ENCODE measurements at regions not wholly inside any gene's neighbourhood (a gene's known extent, or its start where the extent isn't known, plus 50 kb on each side); places are given as distances from the start of the nearest gene placed in this dataset.
A peak's percentile ranks its signal among the peaks of the same experiment; 100 is the strongest.
"Not testable (repeated sequence)": the region's sequence is repeated elsewhere in the genome, so short reads cannot be mapped to it uniquely, and the experiment has no call there.

DNA sequence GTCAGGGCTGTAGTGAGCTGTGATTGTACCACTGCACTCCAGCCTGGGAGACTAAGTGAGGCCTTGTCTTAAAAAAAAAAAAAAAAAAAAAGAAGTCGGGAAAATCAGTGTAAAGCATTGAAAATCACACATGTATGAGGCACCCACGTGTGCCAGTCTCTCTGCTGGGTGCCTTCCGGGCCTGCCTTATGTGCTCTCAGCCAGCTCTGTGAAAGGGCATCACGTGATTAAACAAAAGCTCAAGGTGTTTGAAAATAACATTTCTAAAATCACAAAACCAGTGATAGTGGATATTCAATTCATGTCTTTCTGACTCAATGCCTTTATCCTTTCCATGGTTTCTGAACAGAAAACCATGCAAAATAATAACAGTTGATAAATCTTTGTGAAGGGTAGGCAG lies 125.2 kb upstream of the PALS2 start (continued):
- TF ChIP-seq SMARCA5 (IDR thresholded peaks at IDR 0.05), result no peak
- no peak for TF ChIP-seq GATAD2B (conservative IDR thresholded peaks at IDR 0.05; ENCODE audit: low read depth)
- TF ChIP-seq SIN3A (IDR thresholded peaks at IDR 0.05; ENCODE audit: low read depth, low read length), result no peak
- TF ChIP-seq KAT2A (conservative IDR thresholded peaks at IDR 0.05; ENCODE audit: control insufficient read depth, low read depth, low read length), result no peak
- TF ChIP-seq CHD1 (IDR thresholded peaks at IDR 0.05; ENCODE audit: low read depth, low read length), result no peak

DNA sequence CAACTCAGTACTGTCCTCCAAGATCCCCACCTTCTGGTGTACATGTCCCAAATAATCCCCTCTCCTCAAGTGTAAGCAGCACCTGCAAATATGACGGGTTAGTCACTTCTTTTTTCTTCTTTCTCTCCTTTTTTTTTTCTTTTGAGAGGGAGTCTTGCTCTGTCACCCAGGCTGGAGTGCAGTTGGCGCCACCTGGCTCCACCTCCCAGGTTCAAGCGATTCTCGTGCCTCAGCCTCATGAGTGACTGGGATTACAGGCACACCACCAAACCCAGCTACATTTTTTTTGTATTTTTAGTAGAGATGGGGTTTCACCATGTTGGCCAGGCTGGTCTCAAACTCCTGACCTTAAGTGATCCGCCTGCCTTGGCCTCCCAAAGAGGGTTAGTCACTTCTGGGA lies 123.8 kb upstream of the PALS2 start:
- ATAC-seq; H3K36me3 ChIP-seq (ENCODE audit: control insufficient read depth in 2 of 2, insufficient read depth in 2 of 2, low read length in 1 of 2); H4K20me1 ChIP-seq (ENCODE audit: control insufficient read depth, insufficient read depth); H2AFZ ChIP-seq (ENCODE audit: control insufficient read depth, low read depth, low read length); POLR2A ChIA-PET; H3K79me2 ChIP-seq (ENCODE audit: control insufficient read depth, insufficient read depth, low read length); BruUV-seq (replicated peaks); H3K27me3 ChIP-seq (replicated peaks in 1 of 2; ENCODE audit: control insufficient read depth in 2 of 2, insufficient read depth in 2 of 2, low read length in 1 of 2); in situ Hi-C loops (cut with MboI); H3K9ac ChIP-seq (ENCODE audit: control insufficient read depth, insufficient read depth, low read length); H3K4me2 ChIP-seq (ENCODE audit: control insufficient read depth, insufficient read depth); H3K4me3 ChIP-seq; SMC1A ChIA-PET (ENCODE audit: uncharacterized antibody, unreplicated experiment); H3K27ac ChIP-seq (ENCODE audit: control insufficient read depth, insufficient read depth); intact Hi-C loops (cut with micrococcal nuclease; ENCODE audit: unreplicated experiment); RAD21 ChIA-PET (ENCODE audit: unreplicated experiment); FAIRE-seq; H3K9me3 ChIP-seq (replicated peaks; ENCODE audit: control insufficient read depth, insufficient read depth, low read length); H3K4me1 ChIP-seq (ENCODE audit: control insufficient read depth, insufficient read depth, low read length); DNase-seq (ENCODE audit: low read depth, low spot score): not testable (repeated sequence)
- CTCF ChIA-PET, result interaction anchor here (0.6 kb wide), 1 partner anchor 351 kb away, joined by 3 read pairs; no protein-coding TSS in a partner anchor
- WGBS (ENCODE audit: insufficient coverage, insufficient replicate concordance, low lambda C conversion rate, missing lambda C conversion rate), result 44% methylated on average over 5 of the region's 5 CpGs

DNA sequence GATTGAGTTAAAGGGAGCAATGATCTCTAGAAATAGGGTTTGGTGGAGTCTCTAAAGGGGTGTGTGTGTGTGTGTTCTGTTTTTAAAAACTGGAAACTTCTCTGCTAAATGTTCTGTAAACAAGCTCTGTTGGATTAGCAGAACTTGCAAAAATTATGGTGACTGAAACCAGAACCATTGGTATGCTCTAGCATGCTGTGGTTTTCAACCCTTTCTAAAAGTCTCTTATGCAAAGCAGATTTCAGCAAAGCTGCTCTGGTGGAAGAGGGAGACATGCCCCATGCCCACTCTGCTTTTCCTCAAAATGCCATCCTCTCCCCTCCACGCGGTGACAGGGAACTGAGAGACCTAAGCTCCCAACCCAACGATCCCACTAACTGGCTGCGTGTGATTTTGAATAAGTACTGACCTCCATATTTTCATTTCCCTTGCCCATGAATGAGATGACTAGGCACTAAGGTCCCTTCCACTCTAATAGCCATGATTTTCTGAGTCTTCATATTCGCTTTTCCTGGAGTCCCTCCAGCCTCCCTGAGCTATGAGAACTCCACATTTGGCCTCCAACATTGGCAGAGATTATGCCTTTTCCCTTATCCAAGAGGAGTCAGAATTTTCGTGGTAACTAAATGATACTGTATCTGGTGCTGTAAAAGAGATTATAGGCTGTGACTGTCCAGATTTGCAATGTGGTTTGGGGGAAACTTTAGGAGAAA lies 117.3 kb upstream of the PALS2 start:
- FAIRE-seq, result peak; percentile 31
- Histone ChIP-seq H3K4me3 (no peak overlapping the region), H3K4me2 (ENCODE audit: control insufficient read depth, insufficient read depth) (peak overlapping the region; percentile 86), H3K79me2 (ENCODE audit: control insufficient read depth, insufficient read depth, low read length) (no peaks in the 10 kb centered on the region), H4K20me1 (ENCODE audit: control insufficient read depth, insufficient read depth) (no peaks in the 10 kb centered on the region), H3K9ac (ENCODE audit: control insufficient read depth, insufficient read depth, low read length) (no peak overlapping the region), H3K27me3 (replicated peaks in 1 of 2; ENCODE audit: control insufficient read depth in 2 of 2, insufficient read depth in 2 of 2, low read length in 1 of 2) (peaks cover 0 to 4% of the 10 kb centered on the region in 2 experiments; a peak in 1 of 4 replicates), H3K27ac (ENCODE audit: control insufficient read depth, insufficient read depth) (no peak overlapping the region), H3K4me1 (ENCODE audit: control insufficient read depth, insufficient read depth, low read length) (peaks cover 19% of the 10 kb centered on the region; the same call in 1 of the 2 replicates), H2AFZ (ENCODE audit: control insufficient read depth, low read depth, low read length) (peak overlapping the region; percentile 35; the same call in 1 of the 2 replicates), H3K36me3 (ENCODE audit: control insufficient read depth in 2 of 2, insufficient read depth in 2 of 2, low read length in 1 of 2) (no peaks in the 10 kb centered on the region), H3K9me3 (replicated peaks; ENCODE audit: control insufficient read depth, insufficient read depth, low read length) (no peaks in the 10 kb centered on the region)
- intact Hi-C loops (cut with micrococcal nuclease; ENCODE audit: unreplicated experiment) (no loop called here), in situ Hi-C loops (cut with MboI) (no loop called here)
- CTCF ChIA-PET, result interaction anchor here (1.4 to 1.8 kb wide), 2 partner anchors 15 to 138 kb away, joined by 4 to 5 read pairs; no protein-coding TSS in a partner anchor
- peak; percentile 87 for ATAC-seq
- BruUV-seq (replicated peaks), result no TSS peak
- SMC1A ChIA-PET (ENCODE audit: uncharacterized antibody, unreplicated experiment), result interaction anchor here (1.5 kb wide), 1 partner anchor 485 kb away, joined by 3 read pairs; no protein-coding TSS in a partner anchor
- POLR2A ChIA-PET, result no interaction called here
- 14% methylated on average over 6 of the region's 6 CpGs for WGBS (ENCODE audit: insufficient coverage, insufficient replicate concordance, low lambda C conversion rate, missing lambda C conversion rate)
- RAD21 ChIA-PET (ENCODE audit: unreplicated experiment), result no interaction called here
- peak; percentile 62 for DNase-seq (ENCODE audit: low read depth, low spot score)
- TF ChIP-seq JUNB (IDR thresholded peaks at IDR 0.05), result no peak; the same call in 1 of the 2 replicates
- TF ChIP-seq, protein P1, sequence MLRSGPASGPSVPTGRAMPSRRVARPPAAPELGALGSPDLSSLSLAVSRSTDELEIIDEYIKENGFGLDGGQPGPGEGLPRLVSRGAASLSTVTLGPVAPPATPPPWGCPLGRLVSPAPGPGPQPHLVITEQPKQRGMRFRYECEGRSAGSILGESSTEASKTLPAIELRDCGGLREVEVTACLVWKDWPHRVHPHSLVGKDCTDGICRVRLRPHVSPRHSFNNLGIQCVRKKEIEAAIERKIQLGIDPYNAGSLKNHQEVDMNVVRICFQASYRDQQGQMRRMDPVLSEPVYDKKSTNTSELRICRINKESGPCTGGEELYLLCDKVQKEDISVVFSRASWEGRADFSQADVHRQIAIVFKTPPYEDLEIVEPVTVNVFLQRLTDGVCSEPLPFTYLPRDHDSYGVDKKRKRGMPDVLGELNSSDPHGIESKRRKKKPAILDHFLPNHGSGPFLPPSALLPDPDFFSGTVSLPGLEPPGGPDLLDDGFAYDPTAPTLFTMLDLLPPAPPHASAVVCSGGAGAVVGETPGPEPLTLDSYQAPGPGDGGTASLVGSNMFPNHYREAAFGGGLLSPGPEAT (IDR thresholded peaks at IDR 0.05; ENCODE audit: low read depth), result no peak
- no peak for TF ChIP-seq SMAD5 (IDR thresholded peaks at IDR 0.05; ENCODE audit: low read depth)
- TF ChIP-seq, protein P2, sequence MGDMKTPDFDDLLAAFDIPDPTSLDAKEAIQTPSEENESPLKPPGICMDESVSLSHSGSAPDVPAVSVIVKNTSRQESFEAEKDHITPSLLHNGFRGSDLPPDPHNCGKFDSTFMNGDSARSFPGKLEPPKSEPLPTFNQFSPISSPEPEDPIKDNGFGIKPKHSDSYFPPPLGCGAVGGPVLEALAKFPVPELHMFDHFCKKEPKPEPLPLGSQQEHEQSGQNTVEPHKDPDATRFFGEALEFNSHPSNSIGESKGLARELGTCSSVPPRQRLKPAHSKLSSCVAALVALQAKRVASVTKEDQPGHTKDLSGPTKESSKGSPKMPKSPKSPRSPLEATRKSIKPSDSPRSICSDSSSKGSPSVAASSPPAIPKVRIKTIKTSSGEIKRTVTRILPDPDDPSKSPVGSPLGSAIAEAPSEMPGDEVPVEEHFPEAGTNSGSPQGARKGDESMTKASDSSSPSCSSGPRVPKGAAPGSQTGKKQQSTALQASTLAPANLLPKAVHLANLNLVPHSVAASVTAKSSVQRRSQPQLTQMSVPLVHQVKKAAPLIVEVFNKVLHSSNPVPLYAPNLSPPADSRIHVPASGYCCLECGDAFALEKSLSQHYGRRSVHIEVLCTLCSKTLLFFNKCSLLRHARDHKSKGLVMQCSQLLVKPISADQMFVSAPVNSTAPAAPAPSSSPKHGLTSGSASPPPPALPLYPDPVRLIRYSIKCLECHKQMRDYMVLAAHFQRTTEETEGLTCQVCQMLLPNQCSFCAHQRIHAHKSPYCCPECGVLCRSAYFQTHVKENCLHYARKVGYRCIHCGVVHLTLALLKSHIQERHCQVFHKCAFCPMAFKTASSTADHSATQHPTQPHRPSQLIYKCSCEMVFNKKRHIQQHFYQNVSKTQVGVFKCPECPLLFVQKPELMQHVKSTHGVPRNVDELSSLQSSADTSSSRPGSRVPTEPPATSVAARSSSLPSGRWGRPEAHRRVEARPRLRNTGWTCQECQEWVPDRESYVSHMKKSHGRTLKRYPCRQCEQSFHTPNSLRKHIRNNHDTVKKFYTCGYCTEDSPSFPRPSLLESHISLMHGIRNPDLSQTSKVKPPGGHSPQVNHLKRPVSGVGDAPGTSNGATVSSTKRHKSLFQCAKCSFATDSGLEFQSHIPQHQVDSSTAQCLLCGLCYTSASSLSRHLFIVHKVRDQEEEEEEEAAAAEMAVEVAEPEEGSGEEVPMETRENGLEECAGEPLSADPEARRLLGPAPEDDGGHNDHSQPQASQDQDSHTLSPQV (IDR thresholded peaks at IDR 0.05), result no peak

Measured in GM12878 (cell line).